Effector CD4-positive, alpha-beta T cell (primary cell): ENCODE measurements at regions not wholly inside any gene's neighbourhood (a gene's known extent, or its start where the extent isn't known, plus 50 kb on each side); places are given as distances from the start of the nearest gene placed in this dataset.

Experiments
- DNase-seq: peaks from one replicate; pipeline ENCODE4 v3.0.0-alpha.2; 2020

GRCh38 chr22:27019827-27020226 lies 362.4 kb downstream of the MIAT start:
- no peak for DNase-seq

GRCh38 chr22:27022274-27022895 lies 365.0 kb downstream of the MIAT start:
- no peak for DNase-seq

DNA sequence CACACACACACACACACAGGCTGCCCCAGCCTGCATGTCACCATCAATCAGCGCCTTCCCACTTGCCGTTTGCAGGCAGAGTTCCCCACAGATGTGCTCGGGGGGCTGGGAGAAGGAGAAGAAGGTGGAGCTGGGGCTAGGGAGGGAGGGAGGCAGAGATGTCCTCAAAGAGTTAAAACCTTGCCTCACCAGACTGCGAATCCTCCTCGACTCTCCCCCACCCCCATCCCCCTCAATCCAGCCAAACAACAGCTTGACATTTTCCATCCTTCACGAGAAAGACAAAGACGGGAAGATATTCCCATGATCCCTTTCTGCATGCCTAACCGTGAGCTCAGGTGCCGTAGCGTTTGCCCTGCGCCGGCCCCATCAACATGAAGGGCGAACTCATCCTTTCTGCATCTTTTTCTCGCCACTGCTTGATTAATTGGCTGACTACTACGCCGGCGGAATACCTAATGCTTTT lies 365.5 kb downstream of the MIAT start:
- no peak for DNase-seq

GRCh38 chr22:27023591-27023990 lies 366.2 kb downstream of the MIAT start:
- no peak for DNase-seq

GRCh38 chr22:27024982-27025381 lies 367.6 kb downstream of the MIAT start:
- DNase-seq: no peak

- no peak for DNase-seq
These were observed 370.7 kb downstream of the MIAT start for GRCh38 chr22:27028093-27028492.

DNA sequence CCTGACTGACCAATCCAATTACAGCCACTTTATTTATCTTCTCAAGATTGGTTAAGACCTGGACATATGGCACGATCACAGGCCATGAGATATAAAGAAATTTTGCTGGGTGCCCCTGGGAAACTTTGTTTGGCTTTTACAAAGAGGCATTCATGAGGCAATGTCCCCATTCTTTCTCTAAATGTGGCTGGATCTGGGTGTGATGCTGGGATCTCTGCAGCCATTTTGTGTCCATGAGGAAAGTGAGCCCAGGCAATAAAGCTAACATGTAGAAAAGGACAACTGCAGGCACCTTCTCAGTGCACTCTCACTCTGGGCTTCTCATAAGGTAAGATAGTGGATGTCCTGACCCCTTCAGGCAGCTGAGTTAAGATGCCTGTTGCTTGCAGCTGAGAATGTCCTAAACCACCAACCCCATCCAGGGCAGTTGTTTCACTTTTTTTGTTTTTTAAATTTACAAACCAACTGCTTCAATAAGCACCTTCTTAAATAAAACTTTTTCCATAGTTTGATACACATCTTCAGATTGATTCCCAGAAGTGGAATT lies 372.3 kb downstream of the MIAT start:
- no peak for DNase-seq

GRCh38 chr22:27032091-27032761 lies 374.8 kb downstream of the MIAT start:
- DNase-seq: no peak

GRCh38 chr22:27041745-27042310 lies 384.4 kb downstream of the MIAT start:
- DNase-seq: no peak

DNA sequence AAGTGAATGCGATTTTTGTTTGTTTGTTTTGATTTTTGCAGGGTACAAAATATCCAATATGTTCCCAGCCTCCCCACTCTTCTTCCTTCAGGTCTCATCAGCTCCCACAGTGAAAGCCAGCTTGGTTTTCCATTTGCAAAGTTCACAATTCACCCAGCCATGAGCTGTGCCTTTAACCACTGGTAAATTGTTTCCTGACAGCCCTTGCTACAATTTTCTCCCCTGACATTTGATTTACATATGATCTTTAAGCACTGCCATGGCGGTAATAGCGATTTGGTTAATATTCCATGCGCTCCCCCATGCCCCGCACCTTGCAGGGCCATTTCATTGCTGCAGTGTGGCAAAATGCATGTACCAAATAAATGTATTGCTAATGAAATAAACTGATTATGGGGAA lies 385.9 kb downstream of the MIAT start:
- no peak for DNase-seq

DNA sequence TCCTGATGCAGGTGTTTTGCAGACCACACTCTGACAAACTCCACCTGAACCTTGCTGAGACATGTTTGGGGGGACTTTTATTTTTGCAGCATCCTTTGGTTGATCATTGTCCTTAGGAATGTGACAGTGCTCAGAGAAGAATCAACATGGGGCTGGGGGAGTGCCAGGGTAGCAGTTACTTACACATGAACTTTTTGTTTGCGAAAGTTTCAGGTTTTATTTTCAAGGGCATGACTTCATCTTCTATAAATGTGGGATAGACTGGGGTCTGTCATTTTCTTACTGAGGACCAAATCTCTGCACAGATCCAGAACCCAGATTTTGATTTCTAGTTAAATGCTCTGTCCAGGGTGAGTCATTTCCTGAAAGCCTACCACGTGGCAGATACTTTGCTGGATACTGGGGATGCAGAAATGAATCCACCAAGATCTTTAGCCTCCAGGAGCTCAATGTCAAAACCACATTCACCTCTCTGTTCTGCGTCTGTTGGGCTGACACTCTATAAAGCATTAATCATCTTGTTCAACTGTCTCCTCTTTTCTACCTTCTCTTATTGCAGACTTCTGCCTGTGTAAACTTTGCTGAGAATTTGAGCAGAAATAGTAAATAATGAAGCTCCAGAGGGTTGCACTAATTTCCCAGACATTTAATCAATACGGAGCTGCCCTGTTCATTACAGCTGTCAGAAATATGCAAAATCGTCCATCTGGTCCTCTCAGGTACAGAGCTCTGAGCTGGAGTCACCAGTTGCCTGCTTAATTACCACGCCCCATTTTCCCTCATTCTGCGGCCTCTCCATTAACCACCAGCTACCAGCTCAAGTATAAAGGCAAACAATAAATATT lies 387.9 kb downstream of the MIAT start:
- no peak for DNase-seq

GRCh38 chr22:27046086-27046485 lies 388.7 kb downstream of the MIAT start:
- DNase-seq: no peak

GRCh38 chr22:27046603-27047002 lies 389.2 kb downstream of the MIAT start:
- DNase-seq: no peak

- DNase-seq: no peak
These were observed 393.4 kb downstream of the MIAT start for GRCh38 chr22:27050771-27051170.

- DNase-seq: no peak
These were observed 394.0 kb downstream of the MIAT start for GRCh38 chr22:27051407-27051806.

GRCh38 chr22:27057717-27058116 lies 400.3 kb downstream of the MIAT start:
- no peak for DNase-seq

DNA sequence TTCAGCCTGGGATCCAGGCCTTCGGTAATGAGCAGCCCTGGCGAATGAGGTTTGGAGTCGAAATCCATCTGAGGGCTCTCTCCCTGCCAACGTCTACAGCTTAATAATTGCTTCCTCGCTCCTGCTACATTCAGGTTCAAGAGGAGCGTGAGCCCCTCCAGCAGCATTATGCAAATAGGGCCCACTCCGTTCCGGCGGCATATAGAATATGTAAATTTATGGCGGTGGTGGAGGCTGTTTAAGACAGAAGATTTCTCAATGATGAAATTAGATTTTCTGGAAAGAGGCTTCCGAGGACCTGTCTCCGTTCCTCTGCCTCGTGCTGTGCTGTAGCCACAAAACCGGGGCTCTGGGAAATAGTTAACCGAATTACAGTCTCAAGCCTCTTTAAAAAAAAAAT lies 402.8 kb downstream of the MIAT start:
- no peak for DNase-seq

DNA sequence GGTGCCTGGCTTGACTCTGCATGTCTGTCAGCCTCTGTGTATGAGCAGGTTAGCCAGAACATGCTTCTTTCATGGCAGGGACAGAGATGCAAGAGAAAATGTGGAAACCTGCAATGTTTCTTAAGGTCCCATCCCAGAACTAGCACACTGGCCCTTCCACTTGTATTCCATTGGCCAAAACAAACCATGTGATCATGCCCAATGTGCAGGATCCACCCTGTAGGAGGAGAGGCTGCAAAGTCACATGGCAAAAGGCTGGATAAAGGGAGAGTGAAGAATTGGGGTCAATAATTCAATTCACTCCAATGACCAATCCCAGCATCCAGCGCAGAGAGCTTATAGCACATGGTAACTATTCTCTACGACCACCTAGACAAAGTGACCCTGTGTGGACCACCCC lies 405.5 kb downstream of the MIAT start:
- DNase-seq: no peak

DNA sequence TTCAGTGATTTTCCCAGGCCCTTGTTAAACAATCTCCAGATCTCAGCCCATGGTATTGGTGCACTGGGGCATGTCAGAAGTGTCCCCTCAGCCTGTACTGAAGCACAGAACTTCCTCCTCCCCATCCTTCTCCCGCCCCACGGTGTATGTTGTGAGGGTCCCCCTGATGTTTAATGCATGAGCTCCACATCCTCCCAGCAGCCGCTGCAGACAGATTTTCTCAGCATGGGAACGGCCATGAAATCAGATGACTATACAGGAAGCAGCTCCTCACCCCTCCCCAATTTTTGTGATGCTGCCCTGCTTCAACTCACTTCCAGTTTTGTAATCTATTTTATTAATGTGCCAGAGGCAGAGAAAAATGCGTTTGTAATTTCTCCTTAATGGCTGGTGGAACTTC lies 406.0 kb downstream of the MIAT start:
- DNase-seq: no peak

- DNase-seq: no peak
These were observed 406.5 kb downstream of the MIAT start for GRCh38 chr22:27063841-27064240.

DNA sequence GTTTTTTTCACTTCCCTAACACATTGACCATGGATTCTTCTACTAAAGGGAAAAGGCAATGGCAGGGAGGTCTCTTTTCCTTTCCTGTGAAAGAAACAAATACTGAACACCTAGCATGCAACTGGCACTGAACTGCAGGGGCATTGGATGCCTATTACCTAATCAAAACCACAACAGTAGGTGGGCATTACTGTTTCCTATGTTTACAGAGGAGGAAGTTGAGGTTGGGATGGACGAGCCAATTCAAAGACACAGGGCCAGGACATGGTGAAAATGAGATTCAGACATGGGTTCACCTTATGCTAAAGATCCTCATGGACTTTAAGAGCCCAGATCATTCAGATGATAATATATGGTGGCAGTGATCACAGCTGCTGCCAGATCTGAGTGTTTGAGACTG lies 407.0 kb downstream of the MIAT start:
- no peak for DNase-seq

- no peak for DNase-seq
These were observed 407.9 kb downstream of the MIAT start for GRCh38 chr22:27065279-27065678.

DNA sequence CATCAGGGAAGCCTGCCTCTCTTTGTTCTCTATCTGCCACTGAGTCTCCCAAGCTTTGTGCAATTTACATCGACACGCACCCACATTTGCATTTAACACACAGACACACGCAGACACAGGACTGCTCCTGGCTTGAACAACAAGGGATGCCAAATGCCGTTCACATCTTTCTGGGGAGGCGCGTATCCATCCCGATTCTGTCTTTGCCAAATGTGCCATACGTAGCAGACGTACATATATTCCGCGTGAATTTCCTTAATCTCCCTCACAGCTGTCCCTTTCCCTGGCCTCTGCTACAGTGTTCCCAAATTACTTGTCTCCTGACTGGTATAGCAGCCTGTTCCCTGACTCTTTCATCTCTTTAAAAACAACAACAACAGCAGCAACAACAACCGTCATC lies 409.5 kb downstream of the MIAT start:
- DNase-seq: no peak
